GM20431 (cell line): ENCODE measurements at regions not wholly inside any gene's neighbourhood (a gene's known extent, or its start where the extent isn't known, plus 50 kb on each side); places are given as distances from the start of the nearest gene placed in this dataset.
"Not testable (repeated sequence)": the region's sequence is repeated elsewhere in the genome, so short reads cannot be mapped to it uniquely, and the experiment has no call there.

Source experiments
- in situ Hi-C: fragments of 300-500 bp; cut with MseI, MboI; formaldehyde crosslinking; loops from one replicate; pipeline ENCODE4 v1.15.0; 2020; ENCODE audit warnings: low sequenced_read_pairs; ENCODE audit not compliant: unreplicated experiment

- in situ Hi-C loops, result no loop called here
Observed at GRCh38 chr2:136308611-136309010, 190.7 kb upstream of the CXCR4 start.

- in situ Hi-C loops, result no loop called here
Observed at GRCh38 chr2:136306836-136307235, 188.9 kb upstream of the CXCR4 start.

DNA sequence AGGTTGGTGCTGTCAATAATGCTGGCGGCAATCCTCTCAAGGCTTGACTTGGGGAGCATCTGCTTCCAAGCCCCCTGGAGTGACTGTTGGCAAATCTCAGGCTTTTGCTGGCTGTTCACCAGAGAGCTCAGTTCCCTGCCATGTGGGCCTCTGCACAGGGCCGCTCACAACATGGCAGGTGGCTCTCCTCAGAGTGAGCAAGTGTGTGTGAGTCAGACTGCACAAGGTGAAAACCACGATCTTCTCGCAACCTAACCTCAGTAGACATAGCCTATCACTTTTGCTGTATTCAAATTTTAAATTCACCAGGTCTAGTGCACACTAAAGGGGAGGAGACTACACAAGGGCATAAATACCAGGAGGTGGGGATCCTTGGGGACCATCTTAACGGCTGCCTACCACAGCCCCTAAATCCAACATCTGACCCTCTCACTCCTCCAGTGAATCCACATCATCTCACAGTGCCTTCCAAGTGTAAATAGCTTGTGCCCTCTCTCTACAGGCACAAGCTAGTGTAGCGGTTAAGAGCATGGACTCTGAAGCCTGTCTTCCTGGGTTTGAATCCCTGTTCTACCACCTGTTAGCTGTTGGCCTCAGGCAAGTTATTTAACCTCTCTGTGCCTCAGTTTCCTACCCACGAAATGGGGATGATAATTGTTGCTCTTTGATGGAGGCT lies 187.7 kb upstream of the CXCR4 start:
- in situ Hi-C loops, result no loop called here

- in situ Hi-C loops, result no loop called here
Observed at GRCh38 chr2:136301006-136301405, 183.1 kb upstream of the CXCR4 start.

DNA sequence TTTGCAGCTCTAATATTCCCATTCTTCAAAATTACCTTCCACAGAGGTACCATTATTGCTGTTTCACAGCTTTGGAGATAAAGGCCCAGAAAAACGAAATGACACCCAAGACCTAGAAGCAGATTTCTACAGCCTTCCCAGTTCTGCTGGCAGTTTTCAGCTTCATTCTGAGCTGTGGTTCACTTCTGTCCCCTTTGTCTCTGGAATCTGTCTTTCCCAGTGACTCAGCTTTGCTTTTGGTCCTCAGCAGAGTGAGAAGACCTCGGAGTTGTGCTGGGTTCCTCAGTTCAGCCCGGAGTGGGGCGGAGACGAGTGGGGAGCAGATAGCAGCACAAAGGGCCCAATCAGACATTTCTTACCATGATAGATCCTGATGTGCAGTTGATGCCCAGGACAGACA lies 180.7 kb upstream of the CXCR4 start:
- in situ Hi-C loops, result no loop called here

DNA sequence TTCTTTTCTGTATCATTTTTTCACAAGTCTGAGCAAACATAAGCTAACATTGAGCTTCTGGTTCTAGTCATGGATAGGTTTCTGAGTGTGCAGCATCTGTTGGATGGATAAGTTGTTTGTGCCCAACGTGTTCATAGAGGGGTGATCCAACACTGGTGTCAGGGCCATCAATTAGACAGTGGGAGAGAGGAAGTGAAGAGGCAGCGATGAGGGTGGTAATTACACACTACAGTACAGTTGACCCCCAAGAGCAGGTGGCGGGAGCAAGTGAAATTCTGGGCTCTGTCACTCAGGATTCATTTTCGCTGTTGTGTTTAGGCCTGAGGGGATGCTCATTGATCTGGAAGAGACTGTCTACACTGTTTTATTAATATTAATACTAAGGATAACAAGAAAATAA lies 180.0 kb upstream of the CXCR4 start:
- in situ Hi-C loops, result no loop called here

GRCh38 chr2:136297312-136297711 lies 179.4 kb upstream of the CXCR4 start:
- in situ Hi-C loops, result no loop called here

DNA sequence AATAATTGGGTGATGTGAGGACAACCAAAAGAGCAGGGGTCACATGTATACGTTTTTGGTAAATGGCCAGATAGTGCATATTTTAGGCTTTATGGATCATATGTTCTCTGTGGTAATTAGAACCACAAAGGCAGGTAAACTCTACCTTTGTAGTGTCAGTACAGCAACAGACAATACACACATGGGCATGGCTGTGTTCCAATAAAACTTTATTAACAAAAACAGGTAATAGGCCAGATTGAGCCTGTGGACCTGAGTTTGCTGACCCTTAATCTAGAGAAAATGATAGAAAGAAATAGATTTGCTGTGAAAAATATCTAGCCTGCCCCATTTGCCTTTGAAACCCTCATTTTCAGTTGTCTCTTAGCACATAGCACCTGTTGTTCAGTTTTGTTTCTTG lies 177.2 kb upstream of the CXCR4 start:
- in situ Hi-C loops, result no loop called here

- in situ Hi-C loops, result no loop called here
Observed at GRCh38 chr2:136291871-136292270, 173.9 kb upstream of the CXCR4 start.

- in situ Hi-C loops, result no loop called here
Observed at GRCh38 chr2:136290326-136290725, 172.4 kb upstream of the CXCR4 start.

DNA sequence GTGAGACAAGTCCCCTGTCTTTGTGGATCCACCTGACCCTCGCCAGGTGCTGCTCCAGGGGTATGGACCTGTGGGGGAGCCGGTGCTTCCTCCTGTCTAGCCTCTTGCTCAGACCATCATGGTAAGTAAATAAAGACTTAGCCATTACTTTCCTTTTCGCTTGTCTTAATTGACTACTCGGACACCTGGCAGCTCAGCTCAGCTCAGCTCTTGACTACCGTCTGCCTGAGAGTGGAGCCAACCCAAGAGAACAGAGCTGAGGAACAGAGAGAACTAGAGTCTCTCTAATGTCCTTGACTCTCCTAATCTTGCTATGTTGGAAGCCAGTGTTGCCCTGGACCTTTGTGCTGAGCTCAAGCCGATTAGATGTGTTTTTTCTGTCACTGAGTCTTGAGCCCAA lies 170.3 kb upstream of the CXCR4 start:
- in situ Hi-C loops, result no loop called here

DNA sequence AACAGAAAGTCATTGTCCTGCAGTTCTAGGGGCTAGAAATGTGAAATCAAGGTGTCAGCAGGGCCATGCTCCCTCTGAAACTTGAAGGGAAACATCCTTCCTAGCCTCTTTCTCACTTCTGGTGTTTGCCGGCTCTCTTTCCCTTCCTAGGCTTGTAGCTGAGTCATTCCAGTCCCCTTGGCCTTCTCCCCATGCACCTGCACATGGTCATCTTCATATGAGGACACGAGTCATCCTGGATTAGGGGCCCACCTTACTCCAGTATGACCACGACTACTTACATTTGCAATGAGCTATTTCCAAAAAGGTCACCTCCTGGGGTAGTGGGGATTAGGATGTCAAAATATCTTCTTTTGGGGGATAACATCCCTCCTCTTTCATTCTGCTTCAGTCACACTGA lies 168.5 kb upstream of the CXCR4 start:
- in situ Hi-C loops, result no loop called here

DNA sequence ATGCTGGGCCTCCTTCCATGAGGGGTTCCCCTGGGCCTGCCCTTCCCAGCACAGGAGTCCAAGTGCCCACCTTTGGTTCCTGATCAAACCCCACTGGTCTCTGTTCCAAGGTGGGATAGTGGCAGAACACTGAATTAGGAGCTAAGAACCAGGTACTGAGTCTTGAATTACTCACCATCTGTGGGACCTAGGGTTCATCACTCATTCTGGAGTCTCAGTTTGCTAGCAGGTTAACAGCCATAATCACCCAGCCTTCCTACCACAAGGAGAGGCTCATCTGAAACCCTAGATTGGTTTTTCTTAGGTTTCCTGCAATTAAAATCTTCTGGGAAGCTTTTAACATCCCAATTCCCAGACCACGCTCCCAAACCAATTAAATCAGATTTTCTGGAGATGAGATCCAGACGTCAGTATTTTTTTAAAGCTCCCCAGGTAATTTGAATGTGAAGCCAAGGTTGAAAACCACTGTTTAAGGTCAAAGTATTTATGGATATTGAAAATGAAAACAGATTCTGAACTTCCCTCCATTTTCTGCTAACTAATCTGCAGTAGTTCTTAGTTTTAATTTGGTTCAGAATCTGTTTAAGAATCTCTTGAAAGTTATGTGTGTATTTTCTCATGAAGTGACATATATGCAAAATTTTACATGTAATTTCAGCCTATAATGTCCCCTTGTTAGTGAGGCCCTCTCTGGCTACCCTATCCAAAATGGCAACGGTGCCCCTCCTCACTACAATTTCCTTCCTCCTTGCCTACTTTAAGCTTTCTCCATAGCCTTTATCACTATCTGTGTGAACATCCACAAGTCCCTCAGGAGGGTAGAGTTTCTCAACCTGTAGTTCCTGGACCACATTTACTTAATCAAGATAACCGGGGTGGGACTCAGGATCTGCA lies 166.5 kb upstream of the CXCR4 start:
- in situ Hi-C loops, result no loop called here

- in situ Hi-C loops, result no loop called here
Observed at GRCh38 chr2:136282251-136282650, 164.3 kb upstream of the CXCR4 start.

DNA sequence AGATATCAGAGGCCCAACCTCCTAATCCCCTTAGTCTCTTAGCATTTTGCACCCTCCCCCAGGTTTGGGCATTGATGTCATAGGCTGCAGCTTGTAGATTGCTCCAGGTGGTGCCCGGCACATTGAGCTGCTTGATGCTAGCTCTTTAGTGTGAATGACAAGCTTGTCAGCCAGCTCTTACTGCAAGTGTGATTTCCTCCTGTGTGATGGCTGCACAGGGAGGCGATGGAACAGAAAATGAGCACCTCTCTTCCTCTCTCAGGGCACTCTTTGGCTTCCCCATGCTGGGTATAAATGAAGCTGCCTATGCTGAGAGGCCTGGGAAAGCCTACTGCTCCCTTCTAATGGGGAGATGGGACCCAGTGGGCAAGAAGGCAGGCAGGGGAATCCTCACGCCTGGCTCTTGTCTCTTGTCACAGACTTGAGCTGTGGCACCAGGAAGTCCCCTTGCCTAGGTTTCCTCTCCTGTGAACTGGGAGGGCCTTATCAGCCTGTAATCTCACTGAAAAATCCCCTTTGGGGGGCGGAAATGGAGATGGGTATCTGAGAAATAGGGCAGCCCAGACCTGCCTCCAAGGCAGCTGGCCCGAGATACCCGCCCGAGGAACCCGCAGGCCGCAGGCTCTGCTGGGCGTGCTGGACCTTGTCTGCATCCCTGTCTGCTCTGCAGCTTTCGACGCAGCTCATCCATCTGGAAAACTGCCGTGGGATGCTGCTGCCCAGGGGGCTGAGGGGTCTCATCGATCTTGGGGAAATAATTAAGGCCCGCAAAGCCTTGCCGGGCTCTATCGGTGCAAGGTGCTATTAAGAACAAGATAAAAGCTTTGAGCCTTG lies 163.5 kb upstream of the CXCR4 start:
- in situ Hi-C loops, result no loop called here

DNA sequence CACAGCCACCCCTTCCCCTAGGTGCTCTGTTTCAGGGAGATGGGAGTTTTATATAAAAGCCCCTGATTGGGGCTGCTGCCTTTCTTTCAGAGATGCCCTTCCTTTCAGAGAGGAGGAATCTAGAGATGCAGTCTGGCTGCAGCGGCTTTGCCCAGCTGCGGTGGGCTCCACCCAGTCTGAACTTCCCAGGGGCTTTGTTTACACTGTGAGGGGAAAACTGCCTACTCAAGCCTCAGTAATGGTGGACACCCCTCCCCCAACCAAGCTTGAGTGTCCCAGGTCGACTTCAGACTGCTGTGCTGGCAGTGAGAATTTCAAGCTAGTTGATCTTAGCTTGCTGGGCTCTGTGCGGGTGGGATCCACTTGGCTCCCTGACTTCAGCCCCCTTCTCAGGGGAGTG lies 148.4 kb upstream of the CXCR4 start:
- in situ Hi-C loops, result not testable (repeated sequence)

DNA sequence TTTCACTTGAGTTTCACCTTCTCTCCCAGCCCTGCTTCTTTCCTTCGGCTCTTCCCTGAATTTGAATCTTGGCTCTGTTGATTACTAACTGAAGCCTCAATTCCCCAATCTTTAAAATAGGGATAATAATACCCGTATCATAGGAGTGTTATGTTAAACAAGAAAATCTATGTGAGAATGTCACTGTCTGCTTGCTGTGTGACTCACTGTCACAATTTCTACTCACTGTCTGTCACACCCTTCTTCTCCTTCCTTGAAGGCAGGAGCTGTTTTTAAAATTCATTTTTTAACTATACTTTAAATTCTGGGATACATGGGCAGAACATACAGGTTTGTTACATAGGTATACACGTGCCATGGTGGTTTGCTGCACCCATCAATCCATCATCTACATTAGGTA lies 141.6 kb upstream of the CXCR4 start:
- in situ Hi-C loops, result no loop called here

- in situ Hi-C loops, result no loop called here
Observed at GRCh38 chr2:136257893-136258292, 139.9 kb upstream of the CXCR4 start.

DNA sequence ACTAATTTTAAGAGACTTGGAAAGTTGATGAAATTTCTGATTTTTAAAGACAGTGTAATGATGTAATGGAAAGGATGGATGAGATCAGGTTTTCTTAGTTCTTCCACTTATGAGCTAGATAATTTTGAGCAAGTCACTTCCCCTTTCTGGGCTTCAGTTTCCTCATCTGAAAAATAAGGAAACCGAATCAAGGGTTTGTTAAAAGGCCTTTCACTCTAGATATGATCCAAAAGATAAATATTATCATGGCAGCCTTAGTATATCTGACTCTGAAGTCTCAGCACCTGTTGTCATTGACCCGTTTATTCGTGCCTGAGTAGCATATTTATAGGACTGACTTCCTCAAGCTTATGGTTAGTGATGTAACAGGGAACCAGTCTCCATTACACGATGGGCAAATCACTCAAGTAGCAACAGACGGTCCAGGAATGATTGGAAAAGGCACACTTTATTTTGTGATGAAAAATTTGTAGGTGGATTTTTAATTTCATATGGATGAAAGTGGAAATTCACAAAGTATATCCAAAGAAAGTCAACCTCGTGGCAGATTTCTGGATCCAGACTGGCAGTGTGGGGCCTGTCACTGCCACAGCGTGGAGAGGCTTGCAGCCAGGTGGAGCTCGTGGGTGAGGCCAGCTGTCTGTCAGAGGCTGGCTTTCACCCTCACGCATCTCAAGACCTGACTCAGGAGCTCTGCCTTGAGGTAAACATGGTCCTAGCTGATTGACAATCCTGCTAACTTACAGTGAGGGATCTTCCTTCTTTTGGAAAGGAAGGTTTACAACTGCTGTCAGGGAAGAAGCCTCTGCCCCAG lies 137.9 kb upstream of the CXCR4 start:
- in situ Hi-C loops, result no loop called here

GRCh38 chr2:136255127-136255526 lies 137.2 kb upstream of the CXCR4 start:
- in situ Hi-C loops, result no loop called here
